ENCODE measurements at regions not wholly inside any gene's neighbourhood (a gene's known extent, or its start where the extent isn't known, plus 50 kb on each side); places are given as distances from the start of the nearest gene placed in this dataset.

DNA sequence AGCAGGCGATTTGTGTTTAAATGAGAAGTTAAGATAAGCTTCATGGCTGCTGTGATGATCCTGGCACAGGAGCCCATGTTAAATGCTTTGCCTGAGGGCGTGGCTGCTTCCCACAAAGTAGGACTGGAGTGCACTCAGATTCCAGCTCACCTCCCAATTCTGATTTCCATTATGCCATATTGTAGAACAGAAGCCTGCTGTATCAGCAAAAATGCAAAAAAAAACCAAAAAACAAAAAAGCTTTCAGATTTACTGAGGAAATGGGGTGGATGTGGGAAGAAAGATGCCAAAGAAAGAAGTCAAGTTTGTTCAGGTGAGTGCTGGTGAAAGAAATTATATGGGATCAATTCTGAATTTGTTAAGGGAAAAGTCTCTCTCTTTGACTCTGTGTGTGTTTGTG lies 610.4 kb upstream of the NETO1 start:
- TF ChIP-seq RARB (CRISPR knock-in tag; IDR thresholded peaks at IDR 0.05) (no peak), ZFP30 (CRISPR knock-in tag; IDR thresholded peaks at IDR 0.05) (no peak), ZNF70 (CRISPR knock-in tag; IDR thresholded peaks at IDR 0.05) (no peak), ISL1 (CRISPR knock-in tag; IDR thresholded peaks at IDR 0.05) (no peak)
